ENCODE measurements at regions not wholly inside any gene's neighbourhood (a gene's known extent, or its start where the extent isn't known, plus 50 kb on each side); places are given as distances from the start of the nearest gene placed in this dataset.

GRCh38 chr12:38151991-38152700, 164.4 kb upstream of the ALG10B start:
- no peak for DNase-seq (ENCODE audit: low read depth, low spot score)
- Histone ChIP-seq H2AFZ (ENCODE audit: control insufficient read depth, low read length) (no peak overlapping the region), H3K27ac (ENCODE audit: control insufficient read depth, insufficient read depth, low read length) (no peak overlapping the region), H3K27me3 (ENCODE audit: control insufficient read depth, extremely low read depth, insufficient read depth, low read length) (no peaks in the 10 kb centered on the region), H3K4me1 (ENCODE audit: control insufficient read depth, extremely low read depth, insufficient read depth, low read length) (no peaks in the 10 kb centered on the region), H3K36me3 (ENCODE audit: control insufficient read depth in 2 of 2, extremely low read depth in 1 of 2, insufficient read depth in 2 of 2, low read length in 2 of 2) (no peaks in the 10 kb centered on the region), H3K9me1 (ENCODE audit: control insufficient read depth, extremely low read depth, insufficient read depth, low read length) (no peaks in the 10 kb centered on the region), H3K9me3 (ENCODE audit: control insufficient read depth, low read depth, low read length) (peaks cover 11% of the 10 kb centered on the region), H3K9ac (ENCODE audit: control insufficient read depth, extremely low read depth, insufficient read depth, low read length) (no peak overlapping the region), H3K79me2 (ENCODE audit: control insufficient read depth, insufficient read depth, low read length) (no peaks in the 10 kb centered on the region), H3K4me3 (ENCODE audit: control insufficient read depth in 2 of 3, extremely low read depth in 1 of 3, insufficient read depth in 2 of 3, low read depth in 1 of 3, low read length in 3 of 3) (no peak overlapping the region), H4K20me1 (ENCODE audit: control insufficient read depth, extremely low read depth, insufficient read depth, low read length) (no peaks in the 10 kb centered on the region), H3K4me2 (ENCODE audit: control insufficient read depth, extremely low read depth, insufficient read depth, low read depth, low read length) (no peak overlapping the region)
- no peak for TF ChIP-seq CTCF (optimal IDR thresholded peaks at IDR 0.05 in 1 of 3, IDR thresholded peaks at IDR 0.05 in 1 of 3, conservative IDR thresholded peaks at IDR 0.05 in 1 of 3; ENCODE audit: extremely low read depth in 1 of 3, insufficient read depth in 2 of 3, low read length in 3 of 3)
- TF ChIP-seq EZH2 (IDR thresholded peaks at IDR 0.05; ENCODE audit: low read length) = no peak
- dilution Hi-C loops (cut with MboI; ENCODE audit: extremely low pct_ligation_motif_present, low sequenced_read_pairs) = no loop called here
- no peak for FAIRE-seq

GRCh38 chr12:38152816-38153736, 163.5 kb upstream of the ALG10B start:
- H3K9me1 ChIP-seq (ENCODE audit: control insufficient read depth, extremely low read depth, insufficient read depth, low read length) = no peaks in the 10 kb centered on the region
- H3K36me3 ChIP-seq (ENCODE audit: control insufficient read depth in 2 of 2, extremely low read depth in 1 of 2, insufficient read depth in 2 of 2, low read length in 2 of 2) = no peaks in the 10 kb centered on the region
- no peaks in the 10 kb centered on the region for H3K79me2 ChIP-seq (ENCODE audit: control insufficient read depth, insufficient read depth, low read length)
- H3K9ac ChIP-seq (ENCODE audit: control insufficient read depth, extremely low read depth, insufficient read depth, low read length) = no peak overlapping the region
- dilution Hi-C loops (cut with MboI; ENCODE audit: extremely low pct_ligation_motif_present, low sequenced_read_pairs) = no loop called here
- no peak overlapping the region for H3K4me2 ChIP-seq (ENCODE audit: control insufficient read depth, extremely low read depth, insufficient read depth, low read depth, low read length)
- H4K20me1 ChIP-seq (ENCODE audit: control insufficient read depth, extremely low read depth, insufficient read depth, low read length) = no peaks in the 10 kb centered on the region
- H2AFZ ChIP-seq (ENCODE audit: control insufficient read depth, low read length) = no peak overlapping the region
- FAIRE-seq = no peak
- H3K9me3 ChIP-seq (ENCODE audit: control insufficient read depth, low read depth, low read length) = peaks cover 18% of the 10 kb centered on the region
- H3K4me3 ChIP-seq (ENCODE audit: control insufficient read depth in 2 of 3, extremely low read depth in 1 of 3, insufficient read depth in 2 of 3, low read depth in 1 of 3, low read length in 3 of 3) = no peak overlapping the region
- no peaks in the 10 kb centered on the region for H3K27me3 ChIP-seq (ENCODE audit: control insufficient read depth, extremely low read depth, insufficient read depth, low read length)
- TF ChIP-seq CTCF (optimal IDR thresholded peaks at IDR 0.05 in 1 of 3, IDR thresholded peaks at IDR 0.05 in 1 of 3, conservative IDR thresholded peaks at IDR 0.05 in 1 of 3; ENCODE audit: extremely low read depth in 1 of 3, insufficient read depth in 2 of 3, low read length in 3 of 3) = no peak
- no peak for TF ChIP-seq EZH2 (IDR thresholded peaks at IDR 0.05; ENCODE audit: low read length)
- H3K4me1 ChIP-seq (ENCODE audit: control insufficient read depth, extremely low read depth, insufficient read depth, low read length) = no peaks in the 10 kb centered on the region
- no peak overlapping the region for H3K27ac ChIP-seq (ENCODE audit: control insufficient read depth, insufficient read depth, low read length)
- no peak for DNase-seq (ENCODE audit: low read depth, low spot score)

Data from keratinocyte (primary cell).